ENCODE measurements at regions not wholly inside any gene's neighbourhood (a gene's known extent, or its start where the extent isn't known, plus 50 kb on each side); places are given as distances from the start of the nearest gene placed in this dataset.

- H3K36me3 ChIP-seq (ENCODE audit: control insufficient read depth in 4 of 4, insufficient read depth in 4 of 4, low read length in 4 of 4), result no peaks in the 10 kb centered on the region
- H3K4me3 ChIP-seq, result no peak overlapping the region
- 77% methylated on average over 4 of the region's 4 CpGs for WGBS, 2 donors
- H3K9me3 ChIP-seq (ENCODE audit: control insufficient read depth in 4 of 4, insufficient read depth in 3 of 4, low read length in 3 of 4), result no peaks in the 10 kb centered on the region
- H3K9ac ChIP-seq (ENCODE audit: insufficient read depth in 1 of 2, low read length in 2 of 2), result no peak overlapping the region
- ATAC-seq (ENCODE audit: insufficient read depth, low FRiP score) (no peak), DNase-seq (peak in 1 of 3 donors; percentile 10)
- H3K27ac ChIP-seq (ENCODE audit: low read depth in 1 of 2, low read length in 1 of 2), result no peak overlapping the region
- no peaks in the 10 kb centered on the region for H3K27me3 ChIP-seq (ENCODE audit: control insufficient read depth in 3 of 3, insufficient read depth in 3 of 3, low read length in 2 of 3)
- no peaks in the 10 kb centered on the region for H3K4me1 ChIP-seq (ENCODE audit: control insufficient read depth in 5 of 5, insufficient read depth in 5 of 5, low read length in 5 of 5)
- no peak for TF ChIP-seq CTCF (IDR thresholded peaks at IDR 0.05; ENCODE audit: control extremely low read depth, extremely low read depth)
Measured at GRCh38 chr14:86896701-86897100, 1096.3 kb downstream of the GALC start.

- ATAC-seq (ENCODE audit: insufficient read depth, low FRiP score) (no peak), DNase-seq (no peak)
- no peaks in the 10 kb centered on the region for H3K27me3 ChIP-seq (ENCODE audit: control insufficient read depth in 3 of 3, insufficient read depth in 3 of 3, low read length in 2 of 3)
- H3K9me3 ChIP-seq (ENCODE audit: control insufficient read depth in 4 of 4, insufficient read depth in 3 of 4, low read length in 3 of 4), result no peaks in the 10 kb centered on the region
- 46 to 65% methylated on average over 2 of the region's 2 CpGs for WGBS, 2 donors
- no peaks in the 10 kb centered on the region for H3K36me3 ChIP-seq (ENCODE audit: control insufficient read depth in 4 of 4, insufficient read depth in 4 of 4, low read length in 4 of 4)
- H3K4me3 ChIP-seq, result no peak overlapping the region
- H3K4me1 ChIP-seq (ENCODE audit: control insufficient read depth in 5 of 5, insufficient read depth in 5 of 5, low read length in 5 of 5), result no peaks in the 10 kb centered on the region
- TF ChIP-seq CTCF (IDR thresholded peaks at IDR 0.05; ENCODE audit: control extremely low read depth, extremely low read depth), result no peak
- no peak overlapping the region for H3K9ac ChIP-seq (ENCODE audit: insufficient read depth in 1 of 2, low read length in 2 of 2)
- H3K27ac ChIP-seq (ENCODE audit: low read depth in 1 of 2, low read length in 1 of 2), result no peak overlapping the region
Measured at GRCh38 chr14:86892152-86892956, 1100.6 kb downstream of the GALC start.

- Histone ChIP-seq H3K4me3 (no peak overlapping the region), H3K9me3 (ENCODE audit: control insufficient read depth in 4 of 4, insufficient read depth in 3 of 4, low read length in 3 of 4) (no peaks in the 10 kb centered on the region), H3K9ac (ENCODE audit: insufficient read depth in 1 of 2, low read length in 2 of 2) (no peak overlapping the region), H3K36me3 (ENCODE audit: control insufficient read depth in 4 of 4, insufficient read depth in 4 of 4, low read length in 4 of 4) (no peaks in the 10 kb centered on the region), H3K27ac (ENCODE audit: low read depth in 1 of 2, low read length in 1 of 2) (no peak overlapping the region), H3K27me3 (ENCODE audit: control insufficient read depth in 3 of 3, insufficient read depth in 3 of 3, low read length in 2 of 3) (peaks cover 0 to 3% (median 0%) of the 10 kb centered on the region in 3 donors), H3K4me1 (ENCODE audit: control insufficient read depth in 5 of 5, insufficient read depth in 5 of 5, low read length in 5 of 5) (no peaks in the 10 kb centered on the region)
- no peak for TF ChIP-seq CTCF (IDR thresholded peaks at IDR 0.05; ENCODE audit: control extremely low read depth, extremely low read depth)
- DNase-seq (no peak), ATAC-seq (ENCODE audit: insufficient read depth, low FRiP score) (no peak)
- WGBS, 2 donors, result 84 to 86% methylated on average over 4 of the region's 4 CpGs
Measured at GRCh38 chr14:86885280-86885679, 1107.7 kb downstream of the GALC start.

GRCh38 chr14:86884498-86884897, 1108.5 kb downstream of the GALC start:
- no peak for DNase-seq

More at GRCh38 chr14:86884498-86884897, 1108.5 kb downstream of the GALC start:
- no peak for TF ChIP-seq CTCF (IDR thresholded peaks at IDR 0.05; ENCODE audit: control extremely low read depth, extremely low read depth)
- Histone ChIP-seq H3K4me1 (ENCODE audit: control insufficient read depth in 5 of 5, insufficient read depth in 5 of 5, low read length in 5 of 5) (no peaks in the 10 kb centered on the region), H3K27ac (ENCODE audit: low read depth in 1 of 2, low read length in 1 of 2) (no peak overlapping the region), H3K9ac (ENCODE audit: insufficient read depth in 1 of 2, low read length in 2 of 2) (no peak overlapping the region), H3K4me3 (no peak overlapping the region), H3K27me3 (ENCODE audit: control insufficient read depth in 3 of 3, insufficient read depth in 3 of 3, low read length in 2 of 3) (peaks cover 0 to 3% (median 0%) of the 10 kb centered on the region in 3 donors), H3K9me3 (ENCODE audit: control insufficient read depth in 4 of 4, insufficient read depth in 3 of 4, low read length in 3 of 4) (no peaks in the 10 kb centered on the region), H3K36me3 (ENCODE audit: control insufficient read depth in 4 of 4, insufficient read depth in 4 of 4, low read length in 4 of 4) (no peaks in the 10 kb centered on the region)
- no peak for ATAC-seq (ENCODE audit: insufficient read depth, low FRiP score)
